Heart left ventricle (tissue), 13 donors: ENCODE measurements at regions not wholly inside any gene's neighbourhood (a gene's known extent, or its start where the extent isn't known, plus 50 kb on each side); places are given as distances from the start of the nearest gene placed in this dataset.

Experiments
- POLR2A ChIP-seq, 2 donors: fragments of 450-650 bp; IDR thresholded peaks; one replicate each; pipeline ENCODE4 v1.6.1; 2017; ENCODE audit warnings: antibody characterized with exemption in 2 of 2, mild to moderate bottlenecking in 2 of 2, moderate library complexity in 2 of 2
- TF ChIP-seq, protein P1 (sequence below), 12 donors: fragments of 200-600 bp; sonication (generic) in 4 of 12; IDR thresholded peaks; one replicate each; pipeline versions ENCODE4 v1.5.0 to v1.8.0; 2018 to 2022; ENCODE audit warnings: antibody characterized with exemption in 12 of 12, mild to moderate bottlenecking in 5 of 12
- donor health status: ischemic (EF 13 %, LVEDD 7.1; RV severe dilation, severe dysfunction).
- donor health status: DM: no; HTN: yes; CAD: no.
- donor health status: DM: no; HTN: no; CAD: no.
- donor health status: ischemic (EF 25% LVEDD 6.9; RV normal size, moderate dysfunction).
- donor health status: ischemic (EF 25% LVEDD 5.7; RV mildly dilated, moderate dysfunction).
- donor health status: ischemic (EF 35%, LVEDD 5.7; RV mildly dilated, moderate dysfunction).
- donor health status: nonischemic (EF 11% LVEDD 7.7; RV severe dilation, severe dysfunction).
- donor health status: DM: yes; HTN: yes; CAD: no.
- donor health status: PGD.
- donor health status: ischemic (EF 29% LVEDD 5.4; RV normal size, mild dysfunction).
- donor health status: nonischemic (EF 23%, LVEDD 6.1; RV moderate dilation, normal function).

DNA sequence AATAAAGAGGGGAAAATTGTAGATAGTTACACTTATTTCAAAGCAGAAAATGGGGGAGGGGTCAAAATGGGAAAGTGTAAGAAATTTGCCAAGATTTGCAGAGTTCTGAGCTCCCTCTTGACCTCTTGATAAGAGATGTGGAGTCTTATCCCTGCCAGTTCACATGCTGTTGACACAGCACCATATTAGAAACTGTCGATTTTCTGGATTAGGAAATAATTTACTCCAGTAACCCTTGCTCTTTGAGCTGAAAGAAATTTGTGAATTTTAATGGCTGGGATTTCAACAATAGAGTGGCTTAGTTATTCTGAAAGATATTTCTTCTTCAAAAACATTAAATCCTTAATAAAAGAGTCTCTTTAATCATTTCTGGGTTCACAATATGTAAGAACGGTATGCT is 306.2 kb upstream of the CNTN4 start:
- TF ChIP-seq, protein P1, sequence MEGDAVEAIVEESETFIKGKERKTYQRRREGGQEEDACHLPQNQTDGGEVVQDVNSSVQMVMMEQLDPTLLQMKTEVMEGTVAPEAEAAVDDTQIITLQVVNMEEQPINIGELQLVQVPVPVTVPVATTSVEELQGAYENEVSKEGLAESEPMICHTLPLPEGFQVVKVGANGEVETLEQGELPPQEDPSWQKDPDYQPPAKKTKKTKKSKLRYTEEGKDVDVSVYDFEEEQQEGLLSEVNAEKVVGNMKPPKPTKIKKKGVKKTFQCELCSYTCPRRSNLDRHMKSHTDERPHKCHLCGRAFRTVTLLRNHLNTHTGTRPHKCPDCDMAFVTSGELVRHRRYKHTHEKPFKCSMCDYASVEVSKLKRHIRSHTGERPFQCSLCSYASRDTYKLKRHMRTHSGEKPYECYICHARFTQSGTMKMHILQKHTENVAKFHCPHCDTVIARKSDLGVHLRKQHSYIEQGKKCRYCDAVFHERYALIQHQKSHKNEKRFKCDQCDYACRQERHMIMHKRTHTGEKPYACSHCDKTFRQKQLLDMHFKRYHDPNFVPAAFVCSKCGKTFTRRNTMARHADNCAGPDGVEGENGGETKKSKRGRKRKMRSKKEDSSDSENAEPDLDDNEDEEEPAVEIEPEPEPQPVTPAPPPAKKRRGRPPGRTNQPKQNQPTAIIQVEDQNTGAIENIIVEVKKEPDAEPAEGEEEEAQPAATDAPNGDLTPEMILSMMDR (IDR thresholded peaks at IDR 0.05), result no peak
- no peak for TF ChIP-seq POLR2A (IDR thresholded peaks at IDR 0.05)
